PC-9 (cell line): ENCODE measurements at regions not wholly inside any gene's neighbourhood (a gene's known extent, or its start where the extent isn't known, plus 50 kb on each side); places are given as distances from the start of the nearest gene placed in this dataset.

Experiments
- EZH2 ChIP-seq: fragments of 200-600 bp; sonication (generic); IDR thresholded peaks from 2 replicates; pipeline ENCODE4 v1.8.0; 2017; ENCODE audit warnings: antibody characterized with exemption, low read depth
- TF ChIP-seq, protein P1 (sequence below): fragments of 200-600 bp; sonication (generic); conservative IDR thresholded peaks from 2 replicates; pipeline ENCODE4 v1.6.1; 2017; ENCODE audit warnings: mixed run types, antibody characterized with exemption, mild to moderate bottlenecking, moderate library complexity

DNA sequence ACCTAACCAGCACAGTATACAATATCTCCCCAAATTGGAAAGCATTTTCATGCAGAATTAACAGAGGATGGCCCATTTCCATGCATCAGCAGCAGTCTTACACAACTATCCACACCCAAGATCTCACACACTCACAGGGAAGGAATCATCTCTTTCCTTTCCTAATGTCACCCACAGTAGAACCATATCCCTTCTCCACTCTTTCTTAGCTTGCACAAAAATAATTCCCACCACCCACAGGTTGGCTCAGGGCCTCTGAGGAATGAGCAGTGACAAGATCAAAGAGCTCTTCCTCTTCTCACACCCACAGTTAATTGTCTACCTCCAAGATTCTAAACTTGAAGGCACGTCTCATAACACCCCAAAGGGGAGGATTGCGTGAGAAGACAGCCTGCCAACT, 217.7 kb upstream of the VEGFC start:
- TF ChIP-seq, protein P1, sequence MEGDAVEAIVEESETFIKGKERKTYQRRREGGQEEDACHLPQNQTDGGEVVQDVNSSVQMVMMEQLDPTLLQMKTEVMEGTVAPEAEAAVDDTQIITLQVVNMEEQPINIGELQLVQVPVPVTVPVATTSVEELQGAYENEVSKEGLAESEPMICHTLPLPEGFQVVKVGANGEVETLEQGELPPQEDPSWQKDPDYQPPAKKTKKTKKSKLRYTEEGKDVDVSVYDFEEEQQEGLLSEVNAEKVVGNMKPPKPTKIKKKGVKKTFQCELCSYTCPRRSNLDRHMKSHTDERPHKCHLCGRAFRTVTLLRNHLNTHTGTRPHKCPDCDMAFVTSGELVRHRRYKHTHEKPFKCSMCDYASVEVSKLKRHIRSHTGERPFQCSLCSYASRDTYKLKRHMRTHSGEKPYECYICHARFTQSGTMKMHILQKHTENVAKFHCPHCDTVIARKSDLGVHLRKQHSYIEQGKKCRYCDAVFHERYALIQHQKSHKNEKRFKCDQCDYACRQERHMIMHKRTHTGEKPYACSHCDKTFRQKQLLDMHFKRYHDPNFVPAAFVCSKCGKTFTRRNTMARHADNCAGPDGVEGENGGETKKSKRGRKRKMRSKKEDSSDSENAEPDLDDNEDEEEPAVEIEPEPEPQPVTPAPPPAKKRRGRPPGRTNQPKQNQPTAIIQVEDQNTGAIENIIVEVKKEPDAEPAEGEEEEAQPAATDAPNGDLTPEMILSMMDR: no peak
- no peak for TF ChIP-seq EZH2
